MM.1S (cell line): ENCODE measurements at regions not wholly inside any gene's neighbourhood (a gene's known extent, or its start where the extent isn't known, plus 50 kb on each side); places are given as distances from the start of the nearest gene placed in this dataset.

Experiments
- CTCF ChIP-seq: fragments of 300-600 bp; sonication (generic); IDR thresholded peaks from 2 replicates; pipeline ENCODE4 v1.5.1; 2016; ENCODE audit warnings: antibody characterized with exemption, low read length, mixed read lengths
- EZH2 ChIP-seq: fragments of 300-600 bp; sonication (generic); optimal IDR thresholded peaks from 2 replicates; pipeline ENCODE3; 2017; ENCODE audit warnings: low read depth, mild to moderate bottlenecking, antibody characterized with exemption, low read length, mixed read lengths
- EZH2phosphoT487 ChIP-seq: fragments of 300-600 bp; sonication (generic); IDR thresholded peaks from 2 replicates; pipeline ENCODE4 v1.6.1; 2018; ENCODE audit warnings: antibody characterized with exemption, low read length

GRCh38 chr5:34529581-34530331 is 126.4 kb upstream of the RAI14 start:
- TF ChIP-seq CTCF (no peak), EZH2 (no peak), EZH2phosphoT487 (no peak)
